ENCODE measurements at regions not wholly inside any gene's neighbourhood (a gene's known extent, or its start where the extent isn't known, plus 50 kb on each side); places are given as distances from the start of the nearest gene placed in this dataset.

- TF ChIP-seq Cebpa-rat (IDR thresholded peaks at IDR 0.05) = no peak
- H3K4me2 ChIP-seq = no peak overlapping the region
- H3K27ac ChIP-seq = no peak overlapping the region
Observed at GRCh38 chr3:59654123-59654479, 604.3 kb upstream of the CFAP20DC start.

DNA sequence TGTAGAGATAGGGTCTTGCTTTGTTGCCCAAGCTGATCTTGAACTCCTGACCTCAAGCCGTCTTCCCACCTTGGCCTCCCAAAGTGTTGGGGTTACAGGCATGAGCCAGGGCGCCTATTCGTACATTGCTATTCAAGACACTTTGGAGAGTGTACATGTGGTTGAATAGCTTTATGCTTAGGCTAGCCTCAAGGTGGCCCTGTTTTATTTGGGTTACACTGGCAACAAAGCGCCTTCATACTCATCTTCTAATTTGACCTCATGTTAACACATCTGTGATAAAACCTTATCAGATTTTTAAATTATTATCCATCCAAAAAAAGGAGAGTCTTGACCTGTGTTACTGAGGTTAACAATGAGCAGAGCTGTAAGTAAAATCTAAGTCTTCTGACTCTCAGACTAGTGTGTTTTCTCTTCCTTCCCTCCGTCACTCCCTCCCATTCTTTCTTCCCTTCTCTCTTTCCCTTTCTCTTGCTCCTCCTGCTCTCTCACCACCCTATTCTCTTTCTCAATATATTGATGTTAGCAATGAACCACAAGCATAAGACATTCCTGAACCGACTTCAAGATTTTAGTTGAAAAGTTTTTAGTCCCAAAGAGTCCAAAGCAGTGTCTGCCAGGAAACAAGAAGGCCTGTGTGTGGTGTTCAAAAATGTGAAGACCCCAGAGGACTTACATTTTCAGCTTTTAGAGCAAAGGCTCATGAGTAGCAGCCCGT, 603.7 kb upstream of the CFAP20DC start:
- no peaks in the 10 kb centered on the region for H3K27me3 ChIP-seq
- H3K36me3 ChIP-seq = no peaks in the 10 kb centered on the region
- no peak overlapping the region for H3K27ac ChIP-seq
- no peak overlapping the region for H3K4me3 ChIP-seq
- H3K4me2 ChIP-seq = no peak overlapping the region
- TF ChIP-seq Cebpa-rat (IDR thresholded peaks at IDR 0.05) = no peak
- no peak overlapping the region for H3K9ac ChIP-seq
- H3K9me3 ChIP-seq = peaks cover 35% of the 10 kb centered on the region
- peaks cover 20% of the 10 kb centered on the region for H3K4me1 ChIP-seq
- no peaks in the 10 kb centered on the region for H4K20me1 ChIP-seq

More at GRCh38 chr3:59654123-59654479, 604.3 kb upstream of the CFAP20DC start:
- H3K36me3 ChIP-seq = no peaks in the 10 kb centered on the region
- H3K27me3 ChIP-seq = no peaks in the 10 kb centered on the region
- H3K4me3 ChIP-seq = no peak overlapping the region
- no peak overlapping the region for H3K9ac ChIP-seq
- no peaks in the 10 kb centered on the region for H4K20me1 ChIP-seq
- H3K9me3 ChIP-seq = peaks cover 30% of the 10 kb centered on the region
- peaks cover 20% of the 10 kb centered on the region for H3K4me1 ChIP-seq

GRCh38 chr3:59644479-59645402, 594.9 kb upstream of the CFAP20DC start:
- H3K9me3 ChIP-seq = peaks cover 18% of the 10 kb centered on the region
- no peaks in the 10 kb centered on the region for H3K4me1 ChIP-seq
- H3K4me2 ChIP-seq = no peak overlapping the region
- H3K9ac ChIP-seq = no peak overlapping the region
- H3K27me3 ChIP-seq = no peaks in the 10 kb centered on the region
- no peaks in the 10 kb centered on the region for H3K36me3 ChIP-seq
- no peak overlapping the region for H3K27ac ChIP-seq
- TF ChIP-seq Cebpa-rat (IDR thresholded peaks at IDR 0.05) = no peak
- no peak overlapping the region for H3K4me3 ChIP-seq
- H4K20me1 ChIP-seq = no peaks in the 10 kb centered on the region

GRCh38 chr3:59641169-59641899, 591.5 kb upstream of the CFAP20DC start:
- no peaks in the 10 kb centered on the region for H3K27me3 ChIP-seq
- H3K4me1 ChIP-seq = no peaks in the 10 kb centered on the region
- no peak for TF ChIP-seq Cebpa-rat (IDR thresholded peaks at IDR 0.05)
- no peak overlapping the region for H3K4me3 ChIP-seq
- H4K20me1 ChIP-seq = no peaks in the 10 kb centered on the region
- no peak overlapping the region for H3K27ac ChIP-seq
- no peaks in the 10 kb centered on the region for H3K9me3 ChIP-seq
- H3K36me3 ChIP-seq = no peaks in the 10 kb centered on the region
- no peak overlapping the region for H3K9ac ChIP-seq
- H3K4me2 ChIP-seq = no peak overlapping the region

- H4K20me1 ChIP-seq = no peaks in the 10 kb centered on the region
- no peaks in the 10 kb centered on the region for H3K27me3 ChIP-seq
- no peak overlapping the region for H3K9ac ChIP-seq
- H3K4me3 ChIP-seq = no peak overlapping the region
- no peak overlapping the region for H3K4me2 ChIP-seq
- no peak for TF ChIP-seq Cebpa-rat (IDR thresholded peaks at IDR 0.05)
- no peaks in the 10 kb centered on the region for H3K36me3 ChIP-seq
- H3K4me1 ChIP-seq = 0 out of 2 replicates have a peak, but pooled peaks cover 9% of the 10 kb centered on the region
- no peak overlapping the region for H3K27ac ChIP-seq
- H3K9me3 ChIP-seq = no peaks in the 10 kb centered on the region
Observed at GRCh38 chr3:59632760-59633573, 583.1 kb upstream of the CFAP20DC start.

DNA sequence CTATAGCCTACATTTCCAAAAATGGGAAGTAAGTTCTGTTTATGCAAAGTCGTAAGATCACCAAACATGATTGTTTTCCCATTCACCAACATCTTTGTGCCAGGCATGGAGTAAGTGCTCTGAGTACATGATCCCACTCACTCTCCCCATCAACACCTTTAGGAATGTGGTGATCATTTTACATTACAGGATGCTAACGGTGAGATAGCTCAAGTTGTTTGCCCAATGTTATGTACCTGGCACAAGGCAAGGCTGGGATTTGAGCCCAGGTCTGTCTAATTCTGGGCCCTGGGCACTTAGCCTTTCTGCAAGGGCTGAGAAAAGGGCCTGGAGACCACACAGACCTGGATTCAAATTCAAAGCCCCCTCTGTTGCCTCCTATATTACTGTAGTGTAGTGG, 581.7 kb upstream of the CFAP20DC start:
- H3K4me1 ChIP-seq = 0 out of 2 replicates have a peak, but pooled peaks cover 9% of the 10 kb centered on the region
- H3K4me2 ChIP-seq = no peak overlapping the region
- H3K4me3 ChIP-seq = no peak overlapping the region
- H3K36me3 ChIP-seq = no peaks in the 10 kb centered on the region
- no peaks in the 10 kb centered on the region for H3K9me3 ChIP-seq
- no peak overlapping the region for H3K27ac ChIP-seq
- no peak for TF ChIP-seq Cebpa-rat (IDR thresholded peaks at IDR 0.05)
- H3K27me3 ChIP-seq = no peaks in the 10 kb centered on the region
- no peak overlapping the region for H3K9ac ChIP-seq
- H4K20me1 ChIP-seq = no peaks in the 10 kb centered on the region

DNA sequence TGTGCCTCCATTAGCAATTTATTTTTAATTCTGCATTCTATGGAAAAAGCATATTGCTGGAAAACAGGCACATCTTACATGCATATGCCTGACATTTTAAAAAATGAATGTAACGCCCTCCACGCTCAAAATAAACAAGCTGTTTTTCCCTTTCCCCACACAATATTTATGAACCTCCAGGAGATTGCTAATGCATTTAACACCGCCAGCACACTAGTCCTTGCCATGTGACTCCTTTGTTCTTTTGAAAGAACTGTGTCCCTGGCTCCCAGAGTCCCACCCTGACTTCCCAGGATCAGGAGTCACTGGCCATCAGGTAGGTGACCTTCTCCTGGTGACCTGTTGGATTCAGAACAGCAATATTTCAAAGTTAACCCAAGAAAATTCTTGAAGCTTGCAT, 571.2 kb upstream of the CFAP20DC start:
- Histone ChIP-seq H4K20me1 (no peaks in the 10 kb centered on the region), H3K27ac (no peak overlapping the region), H3K4me3 (no peak overlapping the region), H3K27me3 (no peaks in the 10 kb centered on the region), H3K36me3 (no peaks in the 10 kb centered on the region), H3K4me1 (no peaks in the 10 kb centered on the region), H3K4me2 (no peak overlapping the region), H3K9me3 (no peaks in the 10 kb centered on the region), H3K9ac (no peak overlapping the region)
- TF ChIP-seq Cebpa-rat (IDR thresholded peaks at IDR 0.05) = no peak

DNA sequence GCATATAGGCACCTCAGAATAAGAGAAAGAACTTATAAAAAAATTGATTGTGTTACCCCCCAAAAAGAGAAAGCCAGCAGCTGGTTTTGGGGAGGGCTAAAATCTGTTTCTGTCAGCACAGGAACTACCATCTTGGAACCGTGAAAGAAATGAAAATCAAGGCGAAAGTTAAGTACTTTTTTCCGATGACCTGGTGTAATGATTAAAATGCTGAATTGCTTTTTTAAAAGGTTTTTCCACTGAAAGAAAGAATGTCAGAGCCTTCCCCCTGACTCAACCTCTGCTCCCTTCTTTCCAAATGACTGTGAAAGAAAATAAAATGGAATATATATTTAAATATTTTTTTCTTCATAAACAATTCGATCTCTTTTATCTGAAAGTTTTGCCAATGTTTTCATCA, 570.5 kb upstream of the CFAP20DC start:
- H3K4me1 ChIP-seq = no peaks in the 10 kb centered on the region
- H3K9me3 ChIP-seq = no peaks in the 10 kb centered on the region
- H3K4me2 ChIP-seq = no peak overlapping the region
- H4K20me1 ChIP-seq = no peaks in the 10 kb centered on the region
- H3K36me3 ChIP-seq = no peaks in the 10 kb centered on the region
- no peak overlapping the region for H3K9ac ChIP-seq
- H3K4me3 ChIP-seq = no peak overlapping the region
- no peaks in the 10 kb centered on the region for H3K27me3 ChIP-seq
- no peak overlapping the region for H3K27ac ChIP-seq
- no peak for TF ChIP-seq Cebpa-rat (IDR thresholded peaks at IDR 0.05)

DNA sequence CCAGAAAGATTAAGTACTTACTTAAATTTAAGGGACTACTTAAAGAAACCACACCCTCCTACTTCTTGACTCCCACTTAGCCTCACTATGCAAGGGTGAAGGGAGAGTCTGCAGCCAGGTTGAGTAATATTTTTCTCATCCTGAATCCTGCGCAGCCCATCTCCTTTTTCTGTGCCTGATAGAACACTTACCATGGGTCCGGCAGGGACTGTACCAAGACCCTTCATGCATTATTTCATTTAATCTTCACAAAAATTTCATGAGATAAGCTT, 562.6 kb upstream of the CFAP20DC start:
- H3K27ac ChIP-seq = no peak overlapping the region
- no peaks in the 10 kb centered on the region for H3K27me3 ChIP-seq
- H3K36me3 ChIP-seq = no peaks in the 10 kb centered on the region
- H4K20me1 ChIP-seq = no peaks in the 10 kb centered on the region
- no peak overlapping the region for H3K9ac ChIP-seq
- H3K9me3 ChIP-seq = no peaks in the 10 kb centered on the region
- no peaks in the 10 kb centered on the region for H3K4me1 ChIP-seq
- H3K4me2 ChIP-seq = no peak overlapping the region
- no peak for TF ChIP-seq Cebpa-rat (IDR thresholded peaks at IDR 0.05)
- H3K4me3 ChIP-seq = no peak overlapping the region
